Neural cell (in vitro differentiated cells): ENCODE measurements at regions not wholly inside any gene's neighbourhood (a gene's known extent, or its start where the extent isn't known, plus 50 kb on each side); places are given as distances from the start of the nearest gene placed in this dataset.

Source experiments
- EP300 ChIP-seq: fragments of 450-650 bp; conservative IDR thresholded peaks from 2 replicates; pipeline ENCODE4 v1.6.1; 2014; ENCODE audit warnings: antibody characterized with exemption, mild to moderate bottlenecking, moderate library complexity; ENCODE audit not compliant: poor library complexity, severe bottlenecking
- EZH2 ChIP-seq: fragments of 200-600, 300-800 bp; shearing (Covaris generic), sonication (generic); IDR thresholded peaks from 2 replicates; pipeline ENCODE4 v1.6.1; 2014; ENCODE audit warnings: antibody characterized with exemption, low read length, borderline replicate concordance, mild to moderate bottlenecking; ENCODE audit not compliant: insufficient read depth, poor library complexity, severe bottlenecking
- MXI1 ChIP-seq: fragments of 450-650 bp; conservative IDR thresholded peaks from 2 replicates; pipeline ENCODE4 v1.6.1; 2014; ENCODE audit warnings: antibody characterized with exemption, mild to moderate bottlenecking; ENCODE audit not compliant: poor library complexity, severe bottlenecking
- POLR2AphosphoS5 ChIP-seq: IDR thresholded peaks from 2 replicates; pipeline ENCODE4 v1.6.1; 2012
- RAD21 ChIP-seq: fragments of 450-650 bp; conservative IDR thresholded peaks from 2 replicates; pipeline ENCODE4 v1.6.1; 2014; ENCODE audit warnings: antibody characterized with exemption, mild to moderate bottlenecking, moderate library complexity
- TAF1 ChIP-seq: IDR thresholded peaks from 2 replicates; pipeline ENCODE4 v1.6.1; 2012; ENCODE audit warnings: low read depth
- TF ChIP-seq, protein P1 (sequence below): fragments of 450-650 bp; IDR thresholded peaks from 2 replicates; pipeline ENCODE4 v1.5.1; 2014; ENCODE audit warnings: antibody characterized with exemption, mild to moderate bottlenecking, moderate library complexity; ENCODE audit not compliant: poor library complexity, severe bottlenecking
- TF ChIP-seq, protein P2 (sequence below): IDR thresholded peaks from 2 replicates; pipeline ENCODE4 v1.6.1; 2012; ENCODE audit warnings: borderline replicate concordance

DNA sequence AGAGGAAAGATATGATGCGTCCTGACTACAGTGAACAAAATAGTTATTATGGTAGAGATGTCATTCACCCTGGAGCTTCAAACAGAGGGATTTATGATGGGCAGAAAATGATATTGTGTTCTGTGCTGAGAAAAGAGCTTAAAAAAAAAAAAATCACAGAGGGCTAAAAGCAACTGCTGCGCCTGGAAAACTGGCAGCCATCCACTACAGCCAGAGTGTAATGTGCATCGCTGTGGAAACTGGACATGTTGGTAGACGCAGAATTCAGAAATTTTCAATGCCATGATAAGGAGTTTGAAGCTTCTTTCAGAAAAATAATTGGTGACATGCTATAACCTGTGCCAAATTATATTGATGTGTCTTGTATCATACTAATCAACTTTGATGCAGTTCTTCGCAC lies 122.9 kb upstream of the SOX11 start:
- TF ChIP-seq, protein P1, sequence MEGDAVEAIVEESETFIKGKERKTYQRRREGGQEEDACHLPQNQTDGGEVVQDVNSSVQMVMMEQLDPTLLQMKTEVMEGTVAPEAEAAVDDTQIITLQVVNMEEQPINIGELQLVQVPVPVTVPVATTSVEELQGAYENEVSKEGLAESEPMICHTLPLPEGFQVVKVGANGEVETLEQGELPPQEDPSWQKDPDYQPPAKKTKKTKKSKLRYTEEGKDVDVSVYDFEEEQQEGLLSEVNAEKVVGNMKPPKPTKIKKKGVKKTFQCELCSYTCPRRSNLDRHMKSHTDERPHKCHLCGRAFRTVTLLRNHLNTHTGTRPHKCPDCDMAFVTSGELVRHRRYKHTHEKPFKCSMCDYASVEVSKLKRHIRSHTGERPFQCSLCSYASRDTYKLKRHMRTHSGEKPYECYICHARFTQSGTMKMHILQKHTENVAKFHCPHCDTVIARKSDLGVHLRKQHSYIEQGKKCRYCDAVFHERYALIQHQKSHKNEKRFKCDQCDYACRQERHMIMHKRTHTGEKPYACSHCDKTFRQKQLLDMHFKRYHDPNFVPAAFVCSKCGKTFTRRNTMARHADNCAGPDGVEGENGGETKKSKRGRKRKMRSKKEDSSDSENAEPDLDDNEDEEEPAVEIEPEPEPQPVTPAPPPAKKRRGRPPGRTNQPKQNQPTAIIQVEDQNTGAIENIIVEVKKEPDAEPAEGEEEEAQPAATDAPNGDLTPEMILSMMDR = no peak
- no peak for TF ChIP-seq TAF1
- TF ChIP-seq POLR2AphosphoS5 = no peak
- no peak for TF ChIP-seq EZH2
- TF ChIP-seq MXI1 = no peak
- TF ChIP-seq, protein P2, sequence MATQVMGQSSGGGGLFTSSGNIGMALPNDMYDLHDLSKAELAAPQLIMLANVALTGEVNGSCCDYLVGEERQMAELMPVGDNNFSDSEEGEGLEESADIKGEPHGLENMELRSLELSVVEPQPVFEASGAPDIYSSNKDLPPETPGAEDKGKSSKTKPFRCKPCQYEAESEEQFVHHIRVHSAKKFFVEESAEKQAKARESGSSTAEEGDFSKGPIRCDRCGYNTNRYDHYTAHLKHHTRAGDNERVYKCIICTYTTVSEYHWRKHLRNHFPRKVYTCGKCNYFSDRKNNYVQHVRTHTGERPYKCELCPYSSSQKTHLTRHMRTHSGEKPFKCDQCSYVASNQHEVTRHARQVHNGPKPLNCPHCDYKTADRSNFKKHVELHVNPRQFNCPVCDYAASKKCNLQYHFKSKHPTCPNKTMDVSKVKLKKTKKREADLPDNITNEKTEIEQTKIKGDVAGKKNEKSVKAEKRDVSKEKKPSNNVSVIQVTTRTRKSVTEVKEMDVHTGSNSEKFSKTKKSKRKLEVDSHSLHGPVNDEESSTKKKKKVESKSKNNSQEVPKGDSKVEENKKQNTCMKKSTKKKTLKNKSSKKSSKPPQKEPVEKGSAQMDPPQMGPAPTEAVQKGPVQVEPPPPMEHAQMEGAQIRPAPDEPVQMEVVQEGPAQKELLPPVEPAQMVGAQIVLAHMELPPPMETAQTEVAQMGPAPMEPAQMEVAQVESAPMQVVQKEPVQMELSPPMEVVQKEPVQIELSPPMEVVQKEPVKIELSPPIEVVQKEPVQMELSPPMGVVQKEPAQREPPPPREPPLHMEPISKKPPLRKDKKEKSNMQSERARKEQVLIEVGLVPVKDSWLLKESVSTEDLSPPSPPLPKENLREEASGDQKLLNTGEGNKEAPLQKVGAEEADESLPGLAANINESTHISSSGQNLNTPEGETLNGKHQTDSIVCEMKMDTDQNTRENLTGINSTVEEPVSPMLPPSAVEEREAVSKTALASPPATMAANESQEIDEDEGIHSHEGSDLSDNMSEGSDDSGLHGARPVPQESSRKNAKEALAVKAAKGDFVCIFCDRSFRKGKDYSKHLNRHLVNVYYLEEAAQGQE = no peak
- no peak for TF ChIP-seq EP300
- no peak for TF ChIP-seq RAD21
